GM23248 (cell line): ENCODE measurements at regions not wholly inside any gene's neighbourhood (a gene's known extent, or its start where the extent isn't known, plus 50 kb on each side); places are given as distances from the start of the nearest gene placed in this dataset.

Experiments
- EZH2 ChIP-seq: fragments of 200-600 bp; sonication (generic); IDR thresholded peaks from 2 replicates; pipeline ENCODE4 v1.6.1; 2018; ENCODE audit warnings: antibody characterized with exemption, mild to moderate bottlenecking; ENCODE audit not compliant: insufficient read depth, poor library complexity, severe bottlenecking
- EZH2phosphoT487 ChIP-seq: fragments of 200-600 bp; sonication (generic); IDR thresholded peaks from 2 replicates; pipeline ENCODE4 v1.6.1; 2018; ENCODE audit warnings: antibody characterized with exemption, moderate library complexity, mild to moderate bottlenecking, low read depth; ENCODE audit not compliant: insufficient read depth

- no peak for TF ChIP-seq EZH2
- TF ChIP-seq EZH2phosphoT487 = no peak
Observed at GRCh38 chr7:10802526-10802925, 171.1 kb upstream of the PHF14 start.
